H7 (cell line): ENCODE measurements at regions not wholly inside any gene's neighbourhood (a gene's known extent, or its start where the extent isn't known, plus 50 kb on each side); places are given as distances from the start of the nearest gene placed in this dataset.

Experiments
- DNase-seq: peaks from one replicate; pipeline ENCODE4 v3.0.0; 2012
- H3K27me3 ChIP-seq: 2 replicates; pipeline ENCODE4 v1.6.0; 2011; ENCODE audit warnings: mild to moderate bottlenecking, low read length; ENCODE audit not compliant: control insufficient read depth, insufficient read depth
- H3K36me3 ChIP-seq: replicated peaks from 2 replicates; pipeline ENCODE4 v1.5.1; 2011; ENCODE audit warnings: low read length; ENCODE audit not compliant: control insufficient read depth, insufficient read depth
- H3K4me3 ChIP-seq: 2 replicates; pipeline ENCODE4 v1.5.1; 2011; ENCODE audit warnings: low read depth, mild to moderate bottlenecking, control low read depth, low read length, moderate library complexity; ENCODE audit not compliant: insufficient read depth

DNA sequence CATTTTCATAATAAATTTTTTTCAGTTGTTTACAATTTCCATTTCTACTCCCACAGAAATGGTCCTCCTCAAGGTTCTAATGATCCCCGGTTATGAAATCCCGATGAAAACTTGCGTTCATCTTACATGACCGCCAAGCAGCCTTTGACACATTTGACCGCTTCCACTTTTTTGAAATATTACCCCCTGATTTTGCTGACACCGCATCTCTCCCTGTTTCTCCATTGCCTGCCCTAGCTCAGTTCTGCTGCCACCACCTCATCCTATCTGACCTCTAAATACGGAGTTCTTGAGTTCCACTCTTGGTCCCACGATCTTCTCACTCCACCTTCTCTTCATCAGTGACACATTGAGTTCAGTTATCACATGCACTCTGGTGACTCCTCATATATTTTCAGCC, 74.1 kb downstream of the SLC35B3 start:
- no peak for DNase-seq
- Histone ChIP-seq H3K36me3 (no peaks in the 10 kb centered on the region), H3K27me3 (no peaks in the 10 kb centered on the region)

DNA sequence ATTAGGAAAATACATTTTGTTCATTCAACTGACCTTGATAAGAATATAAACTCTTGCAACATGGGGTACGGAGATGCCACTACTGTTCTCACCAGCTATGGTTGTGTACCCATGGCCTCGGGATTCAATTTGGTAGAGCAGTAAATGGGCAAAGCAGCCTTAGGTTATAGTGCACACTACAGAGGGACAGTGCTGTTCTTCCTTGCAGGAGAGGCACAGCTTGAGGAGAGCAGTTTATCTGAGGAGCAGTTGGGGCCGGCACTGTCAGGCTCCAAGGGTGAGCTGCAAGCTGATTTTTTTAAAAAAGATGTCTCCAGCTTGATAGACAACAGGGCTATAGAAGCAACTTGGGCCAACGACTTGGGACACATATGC, 82.4 kb downstream of the SLC35B3 start:
- Histone ChIP-seq H3K36me3 (no peaks in the 10 kb centered on the region), H3K4me3 (no peak overlapping the region), H3K27me3 (no peaks in the 10 kb centered on the region)
- DNase-seq, result no peak

More for the DNA sequence above, 74.1 kb downstream of the SLC35B3 start:
- no peak overlapping the region for H3K4me3 ChIP-seq

- Histone ChIP-seq H3K36me3 (no peaks in the 10 kb centered on the region), H3K4me3 (no peak overlapping the region), H3K27me3 (no peaks in the 10 kb centered on the region)
- no peak for DNase-seq
These were observed 82.9 kb downstream of the SLC35B3 start for GRCh38 chr6:8352335-8352965.

DNA sequence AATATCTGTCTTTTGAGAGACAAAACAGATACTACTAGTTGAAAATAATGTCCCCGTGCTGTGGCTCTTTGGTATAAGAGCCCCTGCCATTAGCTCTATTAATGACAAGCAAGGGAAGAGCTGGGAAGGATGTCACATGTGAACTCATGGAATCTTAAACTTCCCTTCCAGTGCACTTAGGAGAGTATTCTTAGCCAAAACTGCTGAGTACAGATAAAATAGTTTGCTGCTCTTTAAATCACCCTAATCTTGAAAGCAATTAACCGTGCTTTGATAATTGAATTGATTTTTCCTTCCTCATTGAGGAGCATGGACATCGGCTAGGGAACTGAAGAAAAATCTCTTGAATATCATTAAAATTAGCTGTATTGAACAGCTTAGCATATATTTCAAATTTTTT, 91.7 kb downstream of the SLC35B3 start:
- no peak for DNase-seq
- no peaks in the 10 kb centered on the region for H3K36me3 ChIP-seq
- no peak overlapping the region for H3K4me3 ChIP-seq
- H3K27me3 ChIP-seq, result no peaks in the 10 kb centered on the region

GRCh38 chr6:8342241-8342819, 93.0 kb downstream of the SLC35B3 start:
- no peak overlapping the region for H3K4me3 ChIP-seq
- no peaks in the 10 kb centered on the region for H3K36me3 ChIP-seq
- DNase-seq, result no peak
- no peaks in the 10 kb centered on the region for H3K27me3 ChIP-seq

GRCh38 chr6:8337147-8337546, 98.2 kb downstream of the SLC35B3 start:
- Histone ChIP-seq H3K36me3 (no peaks in the 10 kb centered on the region), H3K4me3 (no peak overlapping the region), H3K27me3 (no peaks in the 10 kb centered on the region)
- DNase-seq, result no peak

DNA sequence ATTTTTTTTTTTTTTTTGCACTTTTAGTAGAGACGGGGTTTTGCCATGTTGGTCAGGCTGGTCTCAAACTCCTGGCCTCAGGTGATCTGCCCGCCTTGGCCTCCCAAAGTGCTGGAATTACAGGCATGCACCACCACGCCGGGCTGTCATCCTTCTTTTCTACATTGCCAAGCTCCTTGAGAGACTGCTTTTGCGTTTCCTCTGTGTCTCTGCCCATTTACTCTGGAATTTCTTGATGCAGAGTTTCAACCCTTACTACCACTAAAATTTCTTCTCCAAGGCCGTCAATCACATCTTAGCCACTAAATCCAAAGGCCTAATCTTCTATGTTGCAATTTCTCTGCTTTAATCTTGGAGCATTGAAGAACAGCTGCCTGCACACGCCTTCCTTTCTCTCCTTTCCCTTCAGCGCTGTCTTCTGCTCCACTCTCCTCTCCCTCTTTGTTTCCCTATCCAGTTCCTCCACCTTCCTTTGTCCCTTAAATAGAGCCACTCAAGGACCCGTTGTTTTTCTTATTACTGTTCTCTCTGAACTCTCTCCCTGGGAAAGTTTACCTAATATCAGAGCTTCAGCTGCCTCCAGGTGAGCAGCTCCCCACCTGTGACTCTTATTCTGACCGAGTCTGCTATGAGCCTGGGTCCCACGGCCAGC, 98.8 kb downstream of the SLC35B3 start:
- DNase-seq, result no peak
- no peaks in the 10 kb centered on the region for H3K27me3 ChIP-seq
- H3K4me3 ChIP-seq, result no peak overlapping the region
- no peaks in the 10 kb centered on the region for H3K36me3 ChIP-seq

GRCh38 chr6:8335896-8336295, 99.4 kb downstream of the SLC35B3 start:
- DNase-seq, result no peak
- Histone ChIP-seq H3K4me3 (no peak overlapping the region), H3K36me3 (no peaks in the 10 kb centered on the region), H3K27me3 (no peaks in the 10 kb centered on the region)

- Histone ChIP-seq H3K36me3 (no peaks in the 10 kb centered on the region), H3K4me3 (no peak overlapping the region), H3K27me3 (no peaks in the 10 kb centered on the region)
- DNase-seq, result no peak
These were observed 100.0 kb downstream of the SLC35B3 start for GRCh38 chr6:8335381-8335780.

DNA sequence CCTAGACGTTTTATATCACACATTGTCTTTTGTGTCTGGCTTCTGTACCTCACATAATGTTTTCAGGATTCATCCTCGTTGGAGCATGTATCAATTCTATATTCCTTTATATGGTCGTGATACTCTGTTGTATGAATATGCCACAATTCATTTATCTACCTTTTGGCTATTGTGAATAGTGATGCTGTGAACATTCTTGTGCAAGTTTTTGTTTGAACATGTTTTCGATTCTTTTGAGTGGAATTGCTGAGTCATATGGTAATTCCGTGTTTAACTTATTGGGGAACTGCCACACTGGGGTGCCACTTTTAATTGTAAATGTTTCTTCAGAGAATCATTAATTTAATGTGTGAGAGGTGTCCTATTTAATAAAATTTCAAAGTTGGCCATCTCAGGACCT, 101.2 kb downstream of the SLC35B3 start:
- H3K36me3 ChIP-seq, result no peaks in the 10 kb centered on the region
- H3K27me3 ChIP-seq, result no peaks in the 10 kb centered on the region
- no peak overlapping the region for H3K4me3 ChIP-seq
- no peak for DNase-seq

- DNase-seq, result no peak
- H3K27me3 ChIP-seq, result no peaks in the 10 kb centered on the region
These were observed 105.8 kb downstream of the SLC35B3 start for GRCh38 chr6:8329562-8329961.

GRCh38 chr6:8325743-8326142, 109.6 kb downstream of the SLC35B3 start:
- Histone ChIP-seq H3K4me3 (no peak overlapping the region), H3K36me3 (no peaks in the 10 kb centered on the region), H3K27me3 (no peaks in the 10 kb centered on the region)
- DNase-seq, result no peak

More at GRCh38 chr6:8329562-8329961, 105.8 kb downstream of the SLC35B3 start:
- no peak overlapping the region for H3K4me3 ChIP-seq
- no peaks in the 10 kb centered on the region for H3K36me3 ChIP-seq

- DNase-seq, result no peak
- Histone ChIP-seq H3K36me3 (no peaks in the 10 kb centered on the region), H3K4me3 (no peak overlapping the region), H3K27me3 (no peaks in the 10 kb centered on the region)
These were observed 112.7 kb downstream of the SLC35B3 start for GRCh38 chr6:8322659-8323058.

DNA sequence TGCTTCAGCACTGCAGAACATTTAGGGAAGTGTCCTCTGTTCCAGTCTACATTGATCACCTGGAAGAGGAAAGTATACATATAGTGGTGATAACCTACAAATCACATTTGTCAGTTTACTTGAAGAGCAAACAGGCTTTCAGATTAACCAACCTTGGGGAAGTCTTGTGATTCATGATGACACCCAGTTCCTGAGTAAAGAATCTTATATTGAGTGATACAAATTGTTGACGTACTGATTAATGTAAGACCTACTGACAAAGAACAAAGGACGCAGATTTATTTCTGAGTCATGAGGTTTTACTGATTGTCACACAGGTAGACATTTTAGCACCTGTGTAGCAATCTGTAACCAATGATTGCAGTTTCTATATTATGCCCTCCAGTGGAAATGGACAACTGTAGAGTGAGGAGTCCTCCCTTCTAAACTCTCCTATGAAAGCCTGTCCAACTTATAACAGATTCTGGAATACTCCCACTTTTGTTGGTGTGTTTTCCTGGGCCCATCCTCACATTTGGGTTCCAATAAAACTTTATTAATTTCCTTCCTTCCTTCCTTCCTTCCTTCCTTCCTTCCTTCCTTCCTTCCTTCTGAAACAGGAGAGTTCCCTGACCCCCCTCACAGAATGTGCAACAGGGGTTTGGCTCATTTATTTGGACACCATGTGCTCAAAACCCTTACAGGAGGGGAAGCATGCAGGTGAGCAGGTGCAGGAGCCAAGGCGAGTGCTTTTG, 113.5 kb downstream of the SLC35B3 start:
- no peaks in the 10 kb centered on the region for H3K36me3 ChIP-seq
- H3K4me3 ChIP-seq, result no peak overlapping the region
- no peak for DNase-seq
- no peaks in the 10 kb centered on the region for H3K27me3 ChIP-seq

GRCh38 chr6:8315154-8315553, 120.2 kb downstream of the SLC35B3 start:
- Histone ChIP-seq H3K27me3 (no peaks in the 10 kb centered on the region), H3K36me3 (no peaks in the 10 kb centered on the region), H3K4me3 (no peak overlapping the region)
- no peak for DNase-seq
